ENCODE measurements at regions not wholly inside any gene's neighbourhood (a gene's known extent, or its start where the extent isn't known, plus 50 kb on each side); places are given as distances from the start of the nearest gene placed in this dataset.

GRCh38 chr3:197444793-197445379 is 110.9 kb downstream of the BDH1 start:
- no peak for TF ChIP-seq JUND (IDR thresholded peaks at IDR 0.05; ENCODE audit: low read depth)
- DNase-seq (ENCODE audit: low read depth in 1 of 2, low spot score in 1 of 2), result no peak
- in situ Hi-C loops (cut with HindIII; ENCODE audit: low pct_unique_long_range_greater_than_20kb, low sequenced_read_pairs), result no loop called here

GRCh38 chr3:197443506-197443905 is 112.3 kb downstream of the BDH1 start:
- in situ Hi-C loops (cut with HindIII; ENCODE audit: low pct_unique_long_range_greater_than_20kb, low sequenced_read_pairs), result no loop called here
- no peak for DNase-seq (ENCODE audit: low read depth in 1 of 2, low spot score in 1 of 2)
- TF ChIP-seq JUND (IDR thresholded peaks at IDR 0.05; ENCODE audit: low read depth), result no peak

- in situ Hi-C loops (cut with HindIII; ENCODE audit: low pct_unique_long_range_greater_than_20kb, low sequenced_read_pairs), result no loop called here
- no peak for TF ChIP-seq JUND (IDR thresholded peaks at IDR 0.05; ENCODE audit: low read depth)
- DNase-seq (ENCODE audit: low read depth in 1 of 2, low spot score in 1 of 2), result no peak
Measured at GRCh38 chr3:197440717-197441303, 115.0 kb downstream of the BDH1 start.

GRCh38 chr3:197438906-197439305 is 116.9 kb downstream of the BDH1 start:
- TF ChIP-seq JUND (IDR thresholded peaks at IDR 0.05; ENCODE audit: low read depth), result no peak
- in situ Hi-C loops (cut with HindIII; ENCODE audit: low pct_unique_long_range_greater_than_20kb, low sequenced_read_pairs), result no loop called here
- DNase-seq (ENCODE audit: low read depth in 1 of 2, low spot score in 1 of 2), result no peak

GRCh38 chr3:197435426-197435825 is 120.3 kb downstream of the BDH1 start:
- TF ChIP-seq JUND (IDR thresholded peaks at IDR 0.05; ENCODE audit: low read depth), result no peak
- DNase-seq (ENCODE audit: low read depth in 1 of 2, low spot score in 1 of 2), result no peak
- in situ Hi-C loops (cut with HindIII; ENCODE audit: low pct_unique_long_range_greater_than_20kb, low sequenced_read_pairs), result no loop called here

- in situ Hi-C loops (cut with HindIII; ENCODE audit: low pct_unique_long_range_greater_than_20kb, low sequenced_read_pairs), result no loop called here
- no peak for TF ChIP-seq JUND (IDR thresholded peaks at IDR 0.05; ENCODE audit: low read depth)
- no peak for DNase-seq (ENCODE audit: low read depth in 1 of 2, low spot score in 1 of 2)
Measured at GRCh38 chr3:197434830-197435229, 120.9 kb downstream of the BDH1 start.

- in situ Hi-C loops (cut with HindIII; ENCODE audit: low pct_unique_long_range_greater_than_20kb, low sequenced_read_pairs), result no loop called here
- no peak for TF ChIP-seq JUND (IDR thresholded peaks at IDR 0.05; ENCODE audit: low read depth)
- no peak for DNase-seq (ENCODE audit: low read depth in 1 of 2, low spot score in 1 of 2)
Measured at GRCh38 chr3:197432384-197433127, 123.2 kb downstream of the BDH1 start.

- no peak for TF ChIP-seq JUND (IDR thresholded peaks at IDR 0.05; ENCODE audit: low read depth)
- in situ Hi-C loops (cut with HindIII; ENCODE audit: low pct_unique_long_range_greater_than_20kb, low sequenced_read_pairs), result no loop called here
- no peak for DNase-seq (ENCODE audit: low read depth in 1 of 2, low spot score in 1 of 2)
Measured at GRCh38 chr3:197431346-197431910, 124.3 kb downstream of the BDH1 start.

GRCh38 chr3:197430934-197431333 is 124.8 kb downstream of the BDH1 start:
- in situ Hi-C loops (cut with HindIII; ENCODE audit: low pct_unique_long_range_greater_than_20kb, low sequenced_read_pairs), result no loop called here
- DNase-seq (ENCODE audit: low read depth in 1 of 2, low spot score in 1 of 2), result no peak
- no peak for TF ChIP-seq JUND (IDR thresholded peaks at IDR 0.05; ENCODE audit: low read depth)

- no peak for TF ChIP-seq JUND (IDR thresholded peaks at IDR 0.05; ENCODE audit: low read depth)
- in situ Hi-C loops (cut with HindIII; ENCODE audit: low pct_unique_long_range_greater_than_20kb, low sequenced_read_pairs), result no loop called here
- DNase-seq (ENCODE audit: low read depth in 1 of 2, low spot score in 1 of 2), result no peak
Measured at GRCh38 chr3:197430502-197430901, 125.3 kb downstream of the BDH1 start.

GRCh38 chr3:197428952-197429351 is 126.8 kb downstream of the BDH1 start:
- no peak for DNase-seq (ENCODE audit: low read depth in 1 of 2, low spot score in 1 of 2)
- TF ChIP-seq JUND (IDR thresholded peaks at IDR 0.05; ENCODE audit: low read depth), result no peak
- in situ Hi-C loops (cut with HindIII; ENCODE audit: low pct_unique_long_range_greater_than_20kb, low sequenced_read_pairs), result no loop called here

- in situ Hi-C loops (cut with HindIII; ENCODE audit: low pct_unique_long_range_greater_than_20kb, low sequenced_read_pairs), result no loop called here
- peak in 1 of 2 experiments; percentile 40 for DNase-seq (ENCODE audit: low read depth in 1 of 2, low spot score in 1 of 2)
- no peak for TF ChIP-seq JUND (IDR thresholded peaks at IDR 0.05; ENCODE audit: low read depth)
Measured at GRCh38 chr3:197428117-197428801, 127.5 kb downstream of the BDH1 start.
